Dermis microvascular lymphatic vessel endothelial cell (primary cell): ENCODE measurements at regions not wholly inside any gene's neighbourhood (a gene's known extent, or its start where the extent isn't known, plus 50 kb on each side); places are given as distances from the start of the nearest gene placed in this dataset.

Source experiments
- DNase-seq, 2 donors: peaks; one replicate each; pipeline versions ENCODE4 v3.0.0 to v3.0.0-alpha.2; 2010; ENCODE audit warnings: low read depth in 2 of 2

- no peak for DNase-seq
Measured at GRCh38 chr10:121171825-121172787, 320.9 kb downstream of the WDR11 start.

- DNase-seq = no peak
Measured at GRCh38 chr10:121179006-121179405, 327.8 kb downstream of the WDR11 start.

- no peak for DNase-seq
Measured at GRCh38 chr10:121182219-121182618, 331.1 kb downstream of the WDR11 start.

- DNase-seq = no peak
Measured at GRCh38 chr10:121183236-121183635, 332.1 kb downstream of the WDR11 start.

GRCh38 chr10:121183707-121184106 is 332.5 kb downstream of the WDR11 start:
- DNase-seq = no peak

- DNase-seq = no peak
Measured at GRCh38 chr10:121185816-121186455, 334.8 kb downstream of the WDR11 start.

GRCh38 chr10:121187391-121187790 is 336.2 kb downstream of the WDR11 start:
- no peak for DNase-seq

GRCh38 chr10:121188005-121188404 is 336.8 kb downstream of the WDR11 start:
- DNase-seq = no peak

- DNase-seq = no peak
Measured at GRCh38 chr10:121189066-121189465, 337.9 kb downstream of the WDR11 start.

- DNase-seq = no peak
Measured at GRCh38 chr10:121194696-121195523, 343.7 kb downstream of the WDR11 start.

GRCh38 chr10:121195524-121195910 is 344.4 kb downstream of the WDR11 start:
- no peak for DNase-seq

- DNase-seq = no peak
Measured at GRCh38 chr10:121199081-121199480, 347.9 kb downstream of the WDR11 start.

- DNase-seq = no peak
Measured at GRCh38 chr10:121205625-121206024, 354.5 kb downstream of the WDR11 start.

- DNase-seq = no peak
Measured at GRCh38 chr10:121211446-121211845, 360.3 kb downstream of the WDR11 start.

- DNase-seq = no peak
Measured at GRCh38 chr10:121213437-121213836, 362.3 kb downstream of the WDR11 start.

- DNase-seq = no peak
Measured at GRCh38 chr10:121216295-121216694, 365.1 kb downstream of the WDR11 start.

GRCh38 chr10:121216721-121217181 is 365.6 kb downstream of the WDR11 start:
- no peak for DNase-seq

- no peak for DNase-seq
Measured at GRCh38 chr10:121217331-121217730, 366.2 kb downstream of the WDR11 start.

GRCh38 chr10:121221072-121221471 is 369.9 kb downstream of the WDR11 start:
- no peak for DNase-seq

GRCh38 chr10:121221991-121222390 is 370.8 kb downstream of the WDR11 start:
- DNase-seq = no peak

- no peak for DNase-seq
Measured at GRCh38 chr10:121222842-121223241, 371.7 kb downstream of the WDR11 start.

GRCh38 chr10:121231079-121231478 is 367.2 kb downstream of the FGFR2 start:
- no peak for DNase-seq
